Tibial nerve (tissue), 4 donors: ENCODE measurements at regions not wholly inside any gene's neighbourhood (a gene's known extent, or its start where the extent isn't known, plus 50 kb on each side); places are given as distances from the start of the nearest gene placed in this dataset.

ENCODE experiments used
- CTCF ChIP-seq, 5 experiments: fragments of 200-600 bp in 3 of 5; fragments of 450-650 bp in 2 of 5; sonication (generic) in 3 of 5; IDR thresholded peaks; one replicate each; pipeline ENCODE4 v1.5.1; 2016 to 2019; ENCODE audit warnings: antibody characterized with exemption in 5 of 5, mild to moderate bottlenecking in 3 of 5, moderate library complexity in 2 of 5
- EP300 ChIP-seq, 2 donors: sonication (generic); formaldehyde crosslinking; IDR thresholded peaks; one replicate each; pipeline ENCODE4 v1.6.1; 2017; ENCODE audit warnings: antibody characterized with exemption in 2 of 2, mild to moderate bottlenecking in 1 of 2
- POLR2A ChIP-seq, 2 donors: fragments of 450-650 bp; IDR thresholded peaks; one replicate each; pipeline ENCODE4 v1.6.1; 2017; ENCODE audit warnings: antibody characterized with exemption in 2 of 2, mild to moderate bottlenecking in 2 of 2, moderate library complexity in 2 of 2

GRCh38 chr9:88661759-88662158 lies 126.8 kb downstream of the NXNL2 start:
- TF ChIP-seq EP300 (IDR thresholded peaks at IDR 0.05) (no peak), CTCF (IDR thresholded peaks at IDR 0.05) (no peak), POLR2A (IDR thresholded peaks at IDR 0.05) (no peak)
